C4-2B (cell line): ENCODE measurements at regions not wholly inside any gene's neighbourhood (a gene's known extent, or its start where the extent isn't known, plus 50 kb on each side); places are given as distances from the start of the nearest gene placed in this dataset.

Source experiments
- H3K27ac ChIP-seq: fragments of 450-650 bp; 2 replicates; pipeline ENCODE4 v1.5.1; 2017
- ZFX ChIP-seq: fragments of 450-650 bp; IDR thresholded peaks from 2 replicates; pipeline ENCODE4 v1.6.1; 2017
- TF ChIP-seq, protein P1 (sequence below): fragments of 450-650 bp; conservative IDR thresholded peaks from 2 replicates; pipeline ENCODE4 v1.5.1; 2017; ENCODE audit warnings: mild to moderate bottlenecking

DNA sequence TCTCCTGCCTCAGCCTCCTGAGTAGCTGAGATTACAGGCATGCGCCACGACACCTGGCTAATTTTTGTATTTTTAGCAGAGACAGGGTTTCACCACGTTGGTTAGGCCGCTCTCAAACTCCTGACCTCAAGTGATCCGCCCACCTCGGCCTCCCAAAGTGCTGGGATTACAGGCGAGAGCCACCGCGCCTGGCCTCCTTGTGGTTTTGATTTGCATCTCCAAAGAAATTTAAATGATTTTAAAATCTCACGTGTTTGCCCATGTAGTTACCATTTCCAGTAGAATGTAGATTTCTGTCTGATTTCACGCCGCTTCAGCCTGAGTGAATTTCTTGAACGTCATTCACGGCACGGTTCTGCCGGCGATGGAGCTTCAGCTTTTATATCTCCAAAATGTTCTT, 55.8 kb downstream of the IGF2 start:
- H3K27ac ChIP-seq, result no peak overlapping the region
- TF ChIP-seq ZFX, result no peak
- TF ChIP-seq, protein P1, sequence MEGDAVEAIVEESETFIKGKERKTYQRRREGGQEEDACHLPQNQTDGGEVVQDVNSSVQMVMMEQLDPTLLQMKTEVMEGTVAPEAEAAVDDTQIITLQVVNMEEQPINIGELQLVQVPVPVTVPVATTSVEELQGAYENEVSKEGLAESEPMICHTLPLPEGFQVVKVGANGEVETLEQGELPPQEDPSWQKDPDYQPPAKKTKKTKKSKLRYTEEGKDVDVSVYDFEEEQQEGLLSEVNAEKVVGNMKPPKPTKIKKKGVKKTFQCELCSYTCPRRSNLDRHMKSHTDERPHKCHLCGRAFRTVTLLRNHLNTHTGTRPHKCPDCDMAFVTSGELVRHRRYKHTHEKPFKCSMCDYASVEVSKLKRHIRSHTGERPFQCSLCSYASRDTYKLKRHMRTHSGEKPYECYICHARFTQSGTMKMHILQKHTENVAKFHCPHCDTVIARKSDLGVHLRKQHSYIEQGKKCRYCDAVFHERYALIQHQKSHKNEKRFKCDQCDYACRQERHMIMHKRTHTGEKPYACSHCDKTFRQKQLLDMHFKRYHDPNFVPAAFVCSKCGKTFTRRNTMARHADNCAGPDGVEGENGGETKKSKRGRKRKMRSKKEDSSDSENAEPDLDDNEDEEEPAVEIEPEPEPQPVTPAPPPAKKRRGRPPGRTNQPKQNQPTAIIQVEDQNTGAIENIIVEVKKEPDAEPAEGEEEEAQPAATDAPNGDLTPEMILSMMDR, result no peak

DNA sequence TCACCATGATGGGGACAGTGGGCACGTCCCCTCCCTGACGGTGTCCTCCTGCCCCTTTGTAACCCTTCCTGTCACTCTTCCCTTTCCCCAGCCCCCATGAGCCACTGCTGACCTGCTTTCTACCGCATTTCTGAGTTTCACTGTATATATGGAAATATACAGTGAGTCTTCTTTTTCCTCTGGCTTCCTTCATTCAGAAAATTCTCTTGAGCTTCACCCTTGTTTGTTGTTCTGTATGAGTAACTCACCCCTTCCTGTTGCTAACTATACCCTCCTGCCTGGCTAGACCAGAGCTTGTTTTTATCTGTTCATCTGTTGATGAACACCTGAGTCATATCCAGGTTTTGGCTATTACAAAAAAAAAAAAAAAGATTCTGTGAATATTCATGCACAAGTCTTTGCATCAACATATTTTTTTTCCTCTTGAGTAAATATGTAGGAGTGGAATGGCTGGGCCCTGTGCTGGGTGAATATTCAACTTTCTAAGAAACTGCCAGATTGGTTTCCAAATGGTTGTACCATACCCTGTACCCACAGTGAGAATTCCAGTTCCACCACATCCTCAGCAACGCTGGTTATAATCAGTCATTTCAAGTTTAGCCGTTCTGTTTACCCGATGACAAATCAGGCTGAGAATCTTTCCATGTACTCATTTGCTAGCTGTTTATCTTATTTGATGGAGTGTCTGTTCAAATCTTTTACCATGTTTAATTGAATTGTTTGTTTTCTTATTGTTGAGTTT, 62.0 kb downstream of the IGF2 start:
- H3K27ac ChIP-seq, result peak overlapping the region; percentile 41
- no peak for TF ChIP-seq ZFX
- TF ChIP-seq, protein P1, result no peak

DNA sequence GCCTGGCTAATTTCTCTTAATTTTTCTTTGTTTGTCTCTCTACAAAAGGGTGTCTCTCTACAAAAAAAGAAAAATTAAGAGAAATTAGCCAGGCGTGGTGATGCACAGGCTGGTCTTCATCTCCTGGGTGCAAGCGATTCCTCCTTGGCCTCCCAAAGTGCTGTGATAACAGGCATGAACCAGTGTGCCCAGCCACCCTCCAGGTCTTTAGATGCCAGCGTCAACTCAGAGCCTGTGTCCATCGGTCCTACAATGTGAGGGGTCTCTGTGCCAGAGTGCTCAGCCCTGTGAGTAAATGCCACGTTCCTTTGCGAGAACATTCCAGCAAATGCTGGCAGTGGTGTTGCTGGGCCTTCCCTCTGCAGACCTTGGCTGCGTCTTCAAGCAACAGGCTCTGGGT, 62.7 kb downstream of the IGF2 start:
- H3K27ac ChIP-seq, result peak overlapping the region; percentile 41
- TF ChIP-seq ZFX, result no peak
- TF ChIP-seq, protein P1, result no peak

DNA sequence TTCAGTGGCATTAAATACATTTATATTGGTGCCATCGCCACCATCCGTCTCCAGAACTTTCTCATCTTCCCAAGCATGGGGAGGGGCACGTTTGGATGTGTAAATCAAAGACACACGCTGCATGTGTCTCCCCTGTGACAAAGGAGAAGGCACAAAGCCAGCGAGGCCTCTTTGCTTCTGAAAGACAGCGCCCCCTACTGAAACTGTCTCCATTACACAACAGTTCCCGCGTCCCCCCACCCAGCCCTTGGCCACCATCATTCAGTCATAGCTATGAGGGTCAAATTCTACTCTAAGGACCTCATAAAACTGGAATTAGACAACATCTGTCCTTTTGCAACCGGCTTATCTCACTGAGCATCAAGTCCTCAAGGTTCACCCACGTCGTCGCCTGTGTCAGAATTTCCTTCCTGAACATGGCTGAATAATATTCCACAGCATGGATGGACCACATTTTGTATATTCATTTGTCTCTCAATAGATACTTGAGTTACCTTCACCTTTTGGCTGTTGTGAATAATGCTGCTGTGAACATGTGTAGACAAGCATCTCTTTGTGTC, 64.8 kb downstream of the IGF2 start:
- TF ChIP-seq, protein P1, result peak; percentile 45
- no peak for TF ChIP-seq ZFX
- H3K27ac ChIP-seq, result no peak overlapping the region

DNA sequence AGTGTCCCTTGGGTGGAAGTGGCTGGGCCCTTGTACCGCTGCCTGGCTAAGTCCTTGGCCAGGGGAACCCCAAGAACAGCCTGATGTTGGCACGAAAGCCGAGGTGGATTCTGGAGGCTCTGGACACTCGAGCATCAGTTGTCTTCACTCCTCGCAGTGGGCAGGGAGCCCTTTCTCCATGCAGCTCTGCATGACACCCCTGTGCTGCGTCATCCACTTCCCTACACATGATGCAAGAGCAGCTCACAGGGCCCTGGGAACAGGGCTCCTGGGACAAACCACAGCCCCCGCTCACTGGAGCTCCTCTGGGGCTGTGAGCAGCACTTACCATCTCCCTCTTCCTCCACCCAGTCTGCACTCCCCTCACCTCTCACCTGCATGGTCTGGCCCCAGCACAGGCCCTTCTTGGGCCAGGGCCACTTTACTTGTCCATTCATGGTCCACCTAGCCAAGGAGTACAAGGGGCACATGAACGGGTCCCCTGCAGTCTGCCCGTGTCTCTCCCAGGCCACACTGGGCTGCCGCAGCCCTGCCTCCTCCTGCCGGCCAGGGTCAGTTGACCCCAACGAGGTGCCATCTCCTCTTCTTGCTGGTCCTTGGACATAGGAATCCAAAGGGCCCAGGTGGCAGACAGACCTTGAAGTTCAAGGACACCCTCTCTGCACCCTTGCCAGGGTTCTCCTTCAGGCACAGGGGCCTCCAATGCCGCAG, 66.5 kb downstream of the IGF2 start:
- no peak overlapping the region for H3K27ac ChIP-seq
- TF ChIP-seq, protein P1, result no peak

DNA sequence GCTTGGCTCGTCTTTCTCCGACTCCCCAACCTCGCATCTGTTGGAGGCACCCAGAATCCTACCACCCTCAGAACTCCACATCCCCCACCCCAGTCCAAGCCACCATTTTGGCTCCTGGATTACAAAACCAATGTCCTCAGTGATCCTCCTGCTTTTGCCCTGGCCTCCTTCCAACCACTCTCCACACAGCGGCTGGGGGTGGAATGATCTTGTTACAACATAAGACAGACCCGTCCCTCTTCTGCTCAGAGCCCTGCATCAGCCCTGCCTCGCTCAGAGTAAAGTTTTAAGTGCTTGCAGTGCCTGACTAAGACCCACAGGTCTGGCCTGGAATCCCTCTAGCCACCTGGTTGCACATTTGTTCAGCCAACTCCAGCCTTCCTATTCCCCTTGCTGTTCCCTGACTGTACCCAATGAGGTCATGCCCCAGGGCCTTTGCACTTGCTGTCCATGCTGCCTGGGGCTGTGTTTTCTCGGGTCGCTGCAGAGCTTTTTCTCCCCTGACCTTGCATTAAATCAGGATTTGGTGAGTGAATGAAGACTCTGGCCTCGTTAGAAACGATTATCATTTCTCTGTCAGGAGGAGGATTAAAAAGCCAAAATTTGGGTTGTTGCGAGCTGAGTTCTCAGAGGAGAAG, 67.3 kb downstream of the IGF2 start:
- H3K27ac ChIP-seq, result no peak overlapping the region
- TF ChIP-seq, protein P1, result no peak
- TF ChIP-seq ZFX, result no peak
